ENCODE measurements at regions not wholly inside any gene's neighbourhood (a gene's known extent, or its start where the extent isn't known, plus 50 kb on each side); places are given as distances from the start of the nearest gene placed in this dataset.
A peak's percentile ranks its signal among the peaks of the same experiment; 100 is the strongest.

- TF ChIP-seq, protein P1, sequence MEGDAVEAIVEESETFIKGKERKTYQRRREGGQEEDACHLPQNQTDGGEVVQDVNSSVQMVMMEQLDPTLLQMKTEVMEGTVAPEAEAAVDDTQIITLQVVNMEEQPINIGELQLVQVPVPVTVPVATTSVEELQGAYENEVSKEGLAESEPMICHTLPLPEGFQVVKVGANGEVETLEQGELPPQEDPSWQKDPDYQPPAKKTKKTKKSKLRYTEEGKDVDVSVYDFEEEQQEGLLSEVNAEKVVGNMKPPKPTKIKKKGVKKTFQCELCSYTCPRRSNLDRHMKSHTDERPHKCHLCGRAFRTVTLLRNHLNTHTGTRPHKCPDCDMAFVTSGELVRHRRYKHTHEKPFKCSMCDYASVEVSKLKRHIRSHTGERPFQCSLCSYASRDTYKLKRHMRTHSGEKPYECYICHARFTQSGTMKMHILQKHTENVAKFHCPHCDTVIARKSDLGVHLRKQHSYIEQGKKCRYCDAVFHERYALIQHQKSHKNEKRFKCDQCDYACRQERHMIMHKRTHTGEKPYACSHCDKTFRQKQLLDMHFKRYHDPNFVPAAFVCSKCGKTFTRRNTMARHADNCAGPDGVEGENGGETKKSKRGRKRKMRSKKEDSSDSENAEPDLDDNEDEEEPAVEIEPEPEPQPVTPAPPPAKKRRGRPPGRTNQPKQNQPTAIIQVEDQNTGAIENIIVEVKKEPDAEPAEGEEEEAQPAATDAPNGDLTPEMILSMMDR (conservative IDR thresholded peaks at IDR 0.05; ENCODE audit: low read depth, low read length): no peak
- no peak overlapping the region for H3K4me3 ChIP-seq (ENCODE audit: low read depth, low read length)
- DNase-seq (ENCODE audit: low read depth): no peak
Measured at GRCh38 chr12:24152270-24152669, 202.8 kb upstream of the SOX5 start.

DNA sequence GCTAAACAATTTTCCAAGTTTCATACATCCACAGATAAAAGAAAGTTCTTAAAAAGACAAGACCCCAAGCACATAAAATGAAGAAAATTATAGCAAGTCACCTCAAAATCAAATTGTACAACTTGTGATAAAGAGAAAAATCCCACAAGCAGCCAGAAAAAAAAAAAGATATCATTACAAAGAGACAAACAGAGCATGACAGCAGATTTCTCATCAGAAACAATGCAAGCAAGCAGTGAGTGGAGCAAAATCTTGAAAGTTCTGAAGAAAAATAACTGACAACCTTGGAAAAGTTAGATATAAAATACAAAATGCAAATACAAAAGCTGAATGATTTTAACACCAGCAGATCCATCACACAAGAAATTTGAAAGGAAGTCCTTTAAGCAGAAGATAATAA, 194.5 kb upstream of the SOX5 start:
- H3K4me3 ChIP-seq (ENCODE audit: low read depth, low read length): no peak overlapping the region
- DNase-seq (ENCODE audit: low read depth): no peak
- TF ChIP-seq, protein P1 (conservative IDR thresholded peaks at IDR 0.05; ENCODE audit: low read depth, low read length): no peak

DNA sequence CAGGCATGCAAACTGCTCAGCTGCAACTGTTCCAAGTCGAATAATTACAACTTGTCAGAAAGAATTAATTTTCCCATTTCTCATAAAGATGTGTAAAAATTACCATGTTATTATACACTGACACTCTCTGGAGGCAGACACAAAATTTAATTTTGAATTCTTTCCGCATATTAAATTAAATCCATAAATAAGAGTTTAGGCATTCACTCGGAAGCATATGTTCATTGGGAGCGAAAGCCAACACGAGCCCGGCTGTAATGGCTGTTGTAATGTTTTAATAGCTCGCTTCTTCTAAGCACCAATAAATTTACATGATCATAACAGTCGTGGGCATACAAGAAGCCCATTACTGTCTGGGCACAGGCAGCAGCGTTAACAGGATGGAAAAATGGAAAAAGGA, 189.6 kb upstream of the SOX5 start:
- no peak for DNase-seq (ENCODE audit: low read depth)
- TF ChIP-seq, protein P1 (conservative IDR thresholded peaks at IDR 0.05; ENCODE audit: low read depth, low read length): no peak
- H3K4me3 ChIP-seq (ENCODE audit: low read depth, low read length): no peak overlapping the region

DNA sequence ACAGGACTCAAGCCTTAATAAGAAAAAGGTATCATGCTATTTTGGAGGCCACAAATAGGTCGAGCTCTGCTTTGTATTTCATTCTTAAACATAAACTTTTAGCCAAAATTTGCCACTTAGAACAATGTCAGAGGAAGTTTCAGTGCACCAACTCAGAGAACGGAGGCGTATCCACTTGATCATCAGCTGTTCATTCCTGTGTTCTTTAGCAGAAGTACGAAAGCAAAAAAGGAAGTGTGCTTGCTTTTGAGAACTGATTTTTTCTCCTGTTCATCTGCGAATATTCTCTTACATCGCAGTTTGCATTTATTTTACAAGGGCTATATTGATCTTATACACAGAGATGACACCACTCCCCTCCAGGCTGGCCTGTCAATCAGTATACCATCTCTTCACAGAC, 188.6 kb upstream of the SOX5 start:
- TF ChIP-seq, protein P1 (conservative IDR thresholded peaks at IDR 0.05; ENCODE audit: low read depth, low read length): no peak
- DNase-seq (ENCODE audit: low read depth): no peak
- H3K4me3 ChIP-seq (ENCODE audit: low read depth, low read length): no peak overlapping the region

DNA sequence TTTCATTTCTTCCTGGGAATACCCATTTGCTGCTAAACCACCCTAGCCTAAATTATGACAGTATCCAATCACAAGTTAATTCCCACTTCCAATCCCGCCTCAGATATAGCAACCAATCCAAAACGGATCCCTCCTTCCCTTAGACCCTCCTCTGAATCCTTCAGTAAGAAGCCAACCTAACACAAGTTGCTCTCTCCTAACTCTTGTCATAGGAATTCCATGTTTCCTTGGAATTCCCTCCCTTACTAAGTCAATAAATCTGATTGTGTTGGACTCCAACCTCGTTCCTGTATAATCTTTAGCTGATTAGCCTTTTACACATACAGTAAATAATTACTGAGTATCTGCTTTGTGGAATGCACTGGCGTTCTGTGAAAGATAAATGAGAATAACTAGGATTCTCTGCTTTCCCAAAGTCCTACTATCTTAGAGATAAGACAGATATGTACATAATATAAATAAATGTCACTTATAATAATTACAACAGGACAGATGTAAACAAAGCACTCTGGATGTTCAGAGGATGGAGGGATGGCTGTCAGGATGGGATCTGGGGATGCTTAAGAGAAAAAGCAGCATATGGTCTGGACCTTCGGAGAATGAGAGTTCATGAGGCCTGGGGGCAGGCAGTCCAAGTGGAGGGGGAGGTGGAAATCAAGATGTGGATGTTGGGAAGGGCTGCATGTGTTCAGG, 185.8 kb upstream of the SOX5 start:
- DNase-seq (ENCODE audit: low read depth): no peak
- no peak overlapping the region for H3K4me3 ChIP-seq (ENCODE audit: low read depth, low read length)
- TF ChIP-seq, protein P1 (conservative IDR thresholded peaks at IDR 0.05; ENCODE audit: low read depth, low read length): no peak

GRCh38 chr12:24134092-24134491, 184.6 kb upstream of the SOX5 start:
- DNase-seq (ENCODE audit: low read depth): peak; percentile 53
- H3K4me3 ChIP-seq (ENCODE audit: low read depth, low read length): no peak overlapping the region
- TF ChIP-seq, protein P1 (conservative IDR thresholded peaks at IDR 0.05; ENCODE audit: low read depth, low read length): no peak

DNA sequence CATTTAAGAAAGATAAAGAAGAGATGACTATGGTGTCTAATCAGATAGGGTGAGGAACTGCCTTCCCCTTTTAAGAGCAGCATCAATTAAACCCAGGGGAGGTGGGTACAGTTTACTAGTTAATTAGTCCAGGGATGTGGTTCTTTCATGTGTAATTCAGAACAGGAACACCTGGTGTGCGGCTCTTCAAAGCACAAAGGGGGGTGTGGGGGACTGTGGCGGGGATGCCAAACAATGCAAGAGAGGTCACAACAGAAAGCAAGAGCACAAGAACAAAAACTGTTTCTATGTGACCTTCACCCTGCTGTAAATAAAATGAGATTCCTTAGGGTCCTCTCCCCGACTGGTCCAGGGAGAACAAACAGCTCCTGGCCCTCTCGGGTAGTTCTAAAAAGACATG, 183.9 kb upstream of the SOX5 start:
- DNase-seq (ENCODE audit: low read depth): no peak
- TF ChIP-seq, protein P1 (conservative IDR thresholded peaks at IDR 0.05; ENCODE audit: low read depth, low read length): no peak
- no peak overlapping the region for H3K4me3 ChIP-seq (ENCODE audit: low read depth, low read length)

All from choroid plexus epithelial cell (primary cell).